Stimulated activated CD4-positive, alpha-beta T cell treated with anti-CD3 and anti-CD28 coated beads, TNF-alpha, amount 100 ng/mL, for 24 hours (primary cell): ENCODE measurements at regions not wholly inside any gene's neighbourhood (a gene's known extent, or its start where the extent isn't known, plus 50 kb on each side); places are given as distances from the start of the nearest gene placed in this dataset.
"Not testable (repeated sequence)": the region's sequence is repeated elsewhere in the genome, so short reads cannot be mapped to it uniquely, and the experiment has no call there.

Source experiments
- DNase-seq, 3 experiments: peaks; one replicate each; pipeline ENCODE4 v3.0.0-alpha.2; 2020; ENCODE audit warnings: low read depth in 3 of 3

- DNase-seq = no peak
Measured at GRCh38 chr15:63434576-63435186, 53.0 kb upstream of the CA12 start.

- no peak for DNase-seq
Measured at GRCh38 chr15:63435204-63435820, 53.7 kb upstream of the CA12 start.

DNA sequence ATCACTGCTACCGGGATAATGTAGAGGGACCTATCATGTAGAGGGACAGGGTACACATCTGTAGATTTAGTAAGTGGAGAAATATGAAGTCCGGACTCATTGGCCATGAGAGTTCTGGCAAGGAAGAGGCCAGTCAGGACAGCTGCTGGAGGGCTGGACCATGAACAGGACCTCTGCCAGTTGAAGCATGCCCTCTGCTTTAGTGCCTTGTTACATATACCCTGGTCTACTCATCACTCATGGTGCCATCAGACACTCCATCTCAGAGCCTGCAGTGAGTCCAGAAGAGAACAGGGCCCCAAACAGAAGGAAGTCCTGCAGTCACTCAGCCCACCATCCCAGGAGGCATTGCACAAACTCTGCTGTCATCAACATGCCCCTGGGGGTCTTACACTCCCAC lies 54.7 kb upstream of the CA12 start:
- DNase-seq = no peak

- DNase-seq = peak; percentile 32 to 70 (median 54)
Measured at GRCh38 chr15:63436872-63437375, 55.3 kb upstream of the CA12 start.

GRCh38 chr15:63439536-63440264 lies 58.1 kb upstream of the CA12 start:
- DNase-seq = no peak

GRCh38 chr15:63440265-63440648 lies 58.6 kb upstream of the CA12 start:
- no peak for DNase-seq

DNA sequence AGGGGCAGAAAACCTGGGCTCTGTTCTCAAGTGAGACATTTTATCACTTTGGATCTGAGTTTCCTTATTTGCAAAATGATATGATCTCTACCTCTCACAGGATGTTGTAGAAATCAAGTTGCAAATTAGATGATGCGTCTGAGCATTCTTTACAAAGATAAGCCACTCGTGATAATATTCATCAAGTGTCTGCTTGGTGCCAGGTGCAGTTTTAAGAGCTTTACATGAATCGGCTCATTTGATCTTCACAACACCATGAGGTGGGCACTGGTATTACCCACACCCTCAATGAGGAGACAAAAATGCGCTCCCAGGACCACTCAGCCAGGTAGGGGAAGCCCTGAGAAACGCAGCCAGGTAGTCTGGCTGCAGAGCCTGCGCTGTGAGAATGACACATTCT lies 59.1 kb upstream of the CA12 start:
- DNase-seq = no peak

DNA sequence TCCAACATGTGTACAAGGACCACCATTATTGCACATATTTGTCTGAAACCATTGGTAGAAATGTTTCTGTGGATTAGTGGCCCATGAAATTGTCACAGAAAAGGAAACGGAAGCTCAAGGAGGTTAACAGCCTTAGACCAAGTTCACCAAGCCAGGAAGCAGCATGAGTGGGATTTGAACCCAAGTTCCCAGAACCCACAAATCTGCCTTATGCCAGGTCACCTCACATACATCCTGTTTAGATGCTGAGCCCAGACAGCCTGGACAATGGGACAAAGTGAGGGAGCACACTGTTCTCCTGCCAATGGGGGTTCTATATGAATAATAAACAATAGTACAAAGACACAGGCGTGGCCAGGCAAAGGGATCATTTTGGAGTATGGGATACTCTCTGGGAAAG lies 59.6 kb upstream of the CA12 start:
- DNase-seq = no peak

DNA sequence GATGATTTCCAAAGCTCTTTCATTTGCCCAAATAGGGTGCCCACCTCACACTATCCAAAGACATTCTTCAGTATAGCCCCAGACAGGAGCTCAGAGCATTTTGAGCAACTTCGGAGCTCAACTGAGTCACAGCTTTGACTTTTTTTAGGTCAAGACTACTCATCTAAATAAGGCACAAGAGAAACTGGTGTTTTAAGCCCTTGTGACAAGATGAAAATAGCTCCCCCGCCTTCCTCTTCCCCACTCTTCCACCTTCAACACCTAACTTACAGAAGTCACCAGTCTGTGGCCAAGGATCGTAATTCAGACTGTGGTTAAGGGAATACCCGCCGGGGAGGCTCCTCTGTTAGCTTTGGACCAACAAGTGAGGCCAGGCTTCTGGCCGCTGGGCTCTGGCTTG lies 60.4 kb upstream of the CA12 start:
- DNase-seq = no peak

DNA sequence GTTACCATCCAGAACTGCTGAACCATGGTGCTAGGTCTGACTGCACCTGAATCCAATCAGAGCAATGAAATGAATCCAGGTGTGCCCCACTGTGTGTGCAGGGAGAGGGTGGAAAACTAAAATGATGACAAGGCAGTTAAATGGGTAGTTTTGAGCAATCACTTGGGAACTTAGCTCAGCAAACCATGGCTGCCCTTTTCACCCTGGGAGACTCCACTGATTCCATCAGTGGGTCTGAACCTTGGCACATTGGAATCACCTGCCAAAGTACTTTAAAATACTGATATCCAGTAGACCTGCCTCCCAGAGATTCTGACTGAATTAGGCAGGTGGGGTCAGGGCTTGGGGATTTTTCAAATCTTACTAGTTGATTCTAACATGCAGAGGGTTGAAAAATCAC lies 59.8 kb upstream of the USP3 start:
- DNase-seq = no peak

- no peak for DNase-seq
Measured at GRCh38 chr15:63446255-63446654, 58.1 kb upstream of the USP3 start.

GRCh38 chr15:63447017-63447676 lies 57.2 kb upstream of the USP3 start:
- DNase-seq = no peak

GRCh38 chr15:63448266-63448665 lies 56.1 kb upstream of the USP3 start:
- DNase-seq = no peak

DNA sequence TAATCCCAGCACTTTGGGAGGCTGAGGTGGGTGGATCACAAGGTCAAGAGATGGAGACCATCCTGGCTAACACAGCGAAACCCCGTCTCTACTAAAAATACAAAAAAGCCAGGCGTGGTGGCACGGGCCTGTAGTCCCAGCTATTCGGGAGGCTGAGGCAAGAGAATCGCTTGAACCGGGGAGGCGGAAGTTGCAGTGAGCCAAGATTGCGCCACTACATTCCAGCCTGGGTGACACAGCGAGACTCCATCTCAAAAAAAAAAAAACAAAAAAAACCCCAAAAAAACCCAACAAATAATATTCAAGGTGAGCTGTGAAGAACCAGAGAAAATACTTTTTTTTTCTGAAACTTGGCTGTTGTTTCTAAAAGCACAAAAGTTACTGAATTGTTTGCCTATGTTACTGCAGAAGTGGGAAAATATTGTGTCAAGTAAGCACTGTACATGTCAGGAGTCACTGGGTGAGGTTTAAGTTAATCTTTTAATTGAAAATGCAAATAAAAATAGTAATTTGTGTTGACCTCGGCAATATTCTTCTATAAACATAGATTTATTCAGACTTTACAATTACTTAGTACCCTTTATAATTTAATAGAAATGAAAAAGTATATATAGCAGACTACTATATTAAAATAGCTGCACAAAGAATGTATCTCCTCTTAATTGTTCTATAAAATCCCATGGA lies 55.4 kb upstream of the USP3 start:
- not testable (repeated sequence) for DNase-seq

GRCh38 chr15:63449731-63450130 lies 54.7 kb upstream of the USP3 start:
- no peak for DNase-seq

- DNase-seq = no peak
Measured at GRCh38 chr15:63450884-63451225, 53.5 kb upstream of the USP3 start.

GRCh38 chr15:63451671-63452315 lies 52.6 kb upstream of the USP3 start:
- no peak for DNase-seq

DNA sequence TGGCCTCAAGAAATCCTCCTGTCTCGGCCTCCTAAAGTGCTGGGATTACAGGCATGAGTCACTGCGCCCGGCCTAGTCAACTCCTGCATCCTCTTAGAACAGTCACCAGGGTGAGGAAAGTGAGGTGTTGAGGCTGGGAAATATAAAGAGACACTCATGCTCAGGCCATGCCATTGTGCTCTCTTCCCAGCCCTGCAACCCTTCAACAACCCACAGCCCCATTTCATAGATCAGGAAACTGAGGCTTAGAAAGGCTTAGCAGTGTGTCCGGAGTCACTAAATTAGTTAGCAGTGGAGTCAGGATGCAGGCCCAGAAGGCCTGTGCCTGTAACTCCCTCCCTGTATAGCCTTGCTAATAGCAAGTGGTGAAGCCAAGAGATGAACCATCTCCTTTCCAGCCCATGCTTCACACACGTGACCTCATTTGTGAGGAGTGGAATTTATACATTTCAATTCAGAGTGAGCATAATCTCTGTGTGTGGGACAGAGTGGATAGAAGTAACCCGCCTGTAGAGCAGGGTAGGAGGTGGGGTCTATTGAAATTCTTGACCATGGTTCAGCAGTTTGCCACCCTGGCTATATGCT lies 51.7 kb upstream of the USP3 start:
- no peak for DNase-seq

- DNase-seq = no peak
Measured at GRCh38 chr15:63453186-63453905, 51.0 kb upstream of the USP3 start.

DNA sequence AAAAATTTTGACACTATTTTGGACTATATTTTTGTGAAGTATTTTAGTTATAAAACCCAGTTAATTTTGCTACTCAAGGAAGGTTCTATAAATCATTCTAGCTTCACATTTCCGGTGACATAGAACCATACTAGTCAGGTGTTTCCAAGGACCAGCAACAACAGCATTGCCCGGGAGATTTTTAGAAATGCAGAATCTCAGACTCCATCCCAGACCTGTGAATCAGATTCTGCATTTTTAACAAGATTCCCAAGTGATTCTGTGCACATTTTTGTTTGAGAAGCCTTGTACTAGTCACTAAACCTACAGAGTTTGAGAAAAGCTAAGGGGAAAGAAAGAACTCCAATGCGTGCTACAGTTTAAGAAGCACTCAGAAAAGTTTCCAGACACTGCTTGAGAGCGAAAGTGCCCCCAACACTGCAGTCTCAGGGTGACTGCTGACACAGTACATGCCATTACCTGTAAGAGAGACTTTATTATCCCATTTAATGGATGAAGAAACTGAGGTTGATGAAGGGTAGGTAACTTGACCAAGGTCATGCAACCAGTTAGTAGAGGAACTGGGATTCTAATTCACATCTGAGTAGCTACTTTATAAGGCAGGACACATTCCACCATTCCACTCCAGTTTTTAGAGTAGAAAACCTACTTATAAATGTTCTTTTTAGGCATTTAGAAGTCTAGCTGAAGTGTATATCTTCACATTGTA lies 49.7 kb upstream of the USP3 start:
- no peak for DNase-seq
